ENCODE measurements at regions not wholly inside any gene's neighbourhood (a gene's known extent, or its start where the extent isn't known, plus 50 kb on each side); places are given as distances from the start of the nearest gene placed in this dataset.

DNA sequence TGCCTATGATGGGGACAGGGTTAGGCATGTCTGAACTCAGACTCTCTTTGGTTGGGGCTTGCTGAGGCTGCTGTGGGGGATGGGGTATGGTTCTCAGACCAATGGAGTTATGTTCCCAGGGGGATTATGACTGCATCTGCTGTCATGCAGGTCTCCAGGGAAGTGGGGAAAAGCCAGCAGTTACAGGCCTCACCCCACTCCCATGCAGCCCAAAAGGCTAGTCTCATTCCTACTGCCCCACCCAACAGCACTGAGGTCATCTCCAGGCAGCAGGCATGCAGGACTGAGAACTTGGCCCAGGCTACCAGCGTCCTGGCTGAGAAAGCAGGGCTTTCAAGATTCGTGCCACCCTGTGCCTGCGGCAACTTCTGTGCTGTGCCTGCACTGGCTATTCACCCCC is 373.3 kb downstream of the HTR7 start:
- peak in 1 of 2 donors; percentile 81 for DNase-seq (ENCODE audit: low read depth in 2 of 2)
- H3K4me3 ChIP-seq (replicated peaks in 1 of 2; ENCODE audit: low read depth in 2 of 2, low read length in 2 of 2) = no peak overlapping the region
- TF ChIP-seq, protein P1, sequence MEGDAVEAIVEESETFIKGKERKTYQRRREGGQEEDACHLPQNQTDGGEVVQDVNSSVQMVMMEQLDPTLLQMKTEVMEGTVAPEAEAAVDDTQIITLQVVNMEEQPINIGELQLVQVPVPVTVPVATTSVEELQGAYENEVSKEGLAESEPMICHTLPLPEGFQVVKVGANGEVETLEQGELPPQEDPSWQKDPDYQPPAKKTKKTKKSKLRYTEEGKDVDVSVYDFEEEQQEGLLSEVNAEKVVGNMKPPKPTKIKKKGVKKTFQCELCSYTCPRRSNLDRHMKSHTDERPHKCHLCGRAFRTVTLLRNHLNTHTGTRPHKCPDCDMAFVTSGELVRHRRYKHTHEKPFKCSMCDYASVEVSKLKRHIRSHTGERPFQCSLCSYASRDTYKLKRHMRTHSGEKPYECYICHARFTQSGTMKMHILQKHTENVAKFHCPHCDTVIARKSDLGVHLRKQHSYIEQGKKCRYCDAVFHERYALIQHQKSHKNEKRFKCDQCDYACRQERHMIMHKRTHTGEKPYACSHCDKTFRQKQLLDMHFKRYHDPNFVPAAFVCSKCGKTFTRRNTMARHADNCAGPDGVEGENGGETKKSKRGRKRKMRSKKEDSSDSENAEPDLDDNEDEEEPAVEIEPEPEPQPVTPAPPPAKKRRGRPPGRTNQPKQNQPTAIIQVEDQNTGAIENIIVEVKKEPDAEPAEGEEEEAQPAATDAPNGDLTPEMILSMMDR (IDR thresholded peaks at IDR 0.05; ENCODE audit: low read depth, low read length) = no peak

- TF ChIP-seq, protein P1 (IDR thresholded peaks at IDR 0.05; ENCODE audit: low read depth, low read length) = no peak
- no peak overlapping the region for H3K4me3 ChIP-seq (replicated peaks in 1 of 2; ENCODE audit: low read depth in 2 of 2, low read length in 2 of 2)
- DNase-seq (ENCODE audit: low read depth in 2 of 2) = no peak
Observed at GRCh38 chr10:90494183-90494582, 363.7 kb downstream of the HTR7 start.

GRCh38 chr10:90504172-90504571 is 353.7 kb downstream of the HTR7 start:
- no peak for DNase-seq (ENCODE audit: low read depth in 2 of 2)
- no peak overlapping the region for H3K4me3 ChIP-seq (replicated peaks in 1 of 2; ENCODE audit: low read depth in 2 of 2, low read length in 2 of 2)
- TF ChIP-seq, protein P1 (IDR thresholded peaks at IDR 0.05; ENCODE audit: low read depth, low read length) = no peak

DNA sequence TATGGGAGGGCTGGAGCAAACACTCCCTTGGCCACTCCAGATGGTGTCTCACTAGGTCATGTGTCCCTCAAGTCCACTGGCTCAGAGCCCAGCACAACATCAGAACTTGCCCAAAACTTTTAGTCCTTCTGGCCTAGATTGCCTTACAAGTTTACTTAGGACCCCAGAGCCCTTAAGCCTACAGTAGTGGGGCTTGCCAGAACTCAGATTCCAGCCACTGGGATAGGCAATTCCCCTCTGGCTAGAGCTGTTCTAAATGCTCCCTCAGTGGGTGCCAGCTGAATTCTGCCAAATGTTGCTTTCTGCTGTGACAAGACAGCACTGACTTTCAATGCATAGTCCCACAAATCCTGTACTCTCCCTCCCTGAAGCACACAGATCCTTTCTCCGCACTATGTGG is 331.1 kb downstream of the HTR7 start:
- TF ChIP-seq, protein P1 (IDR thresholded peaks at IDR 0.05; ENCODE audit: low read depth, low read length) = no peak
- DNase-seq (ENCODE audit: low read depth in 2 of 2) = no peak
- no peak overlapping the region for H3K4me3 ChIP-seq (replicated peaks in 1 of 2; ENCODE audit: low read depth in 2 of 2, low read length in 2 of 2)

GRCh38 chr10:90530521-90530920 is 327.3 kb downstream of the HTR7 start:
- TF ChIP-seq, protein P1 (IDR thresholded peaks at IDR 0.05; ENCODE audit: low read depth, low read length) = no peak
- H3K4me3 ChIP-seq (replicated peaks in 1 of 2; ENCODE audit: low read depth in 2 of 2, low read length in 2 of 2) = no peak overlapping the region
- DNase-seq (ENCODE audit: low read depth in 2 of 2) = peak in 1 of 2 donors; percentile 48

DNA sequence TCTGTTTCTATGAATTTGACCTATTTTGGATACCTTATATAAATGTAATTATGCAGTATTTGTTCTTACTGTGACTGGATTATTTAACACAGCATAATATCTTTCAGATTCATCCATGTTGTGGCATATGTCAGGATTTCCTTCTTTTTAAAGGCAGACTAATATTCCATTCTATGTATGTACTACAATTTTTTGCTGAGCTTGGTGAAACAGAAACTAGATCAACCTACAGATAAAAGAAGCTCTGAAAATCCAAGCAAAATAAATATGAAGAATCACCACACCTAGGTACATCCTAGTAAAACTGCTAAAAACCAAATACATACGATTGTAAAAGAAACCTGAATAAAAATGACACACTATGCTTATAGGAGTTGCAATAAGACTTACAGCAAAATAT is 300.5 kb downstream of the HTR7 start:
- DNase-seq (ENCODE audit: low read depth in 2 of 2) = no peak
- H3K4me3 ChIP-seq (replicated peaks in 1 of 2; ENCODE audit: low read depth in 2 of 2, low read length in 2 of 2) = no peak overlapping the region
- TF ChIP-seq, protein P1 (IDR thresholded peaks at IDR 0.05; ENCODE audit: low read depth, low read length) = no peak

DNA sequence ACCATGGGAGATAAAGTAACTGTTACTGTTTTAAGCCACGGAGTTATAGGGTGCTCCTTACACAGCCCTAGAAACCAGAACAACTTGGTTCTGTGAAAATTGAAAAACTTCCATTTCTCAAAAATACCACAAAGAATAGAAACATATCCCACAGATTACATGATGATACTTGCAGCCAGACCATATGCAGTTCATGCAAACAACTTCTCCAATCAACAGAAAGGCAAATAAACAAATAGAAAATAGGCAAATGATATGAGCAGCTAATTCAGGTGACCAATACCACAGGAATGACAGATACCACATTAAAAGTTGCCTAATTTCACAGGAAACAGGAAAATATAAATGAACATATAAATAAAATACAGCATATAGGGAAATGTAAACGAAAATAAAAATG is 297.5 kb downstream of the HTR7 start:
- DNase-seq (ENCODE audit: low read depth in 2 of 2) = no peak
- TF ChIP-seq, protein P1 (IDR thresholded peaks at IDR 0.05; ENCODE audit: low read depth, low read length) = no peak
- no peak overlapping the region for H3K4me3 ChIP-seq (replicated peaks in 1 of 2; ENCODE audit: low read depth in 2 of 2, low read length in 2 of 2)
